Neural progenitor cell (in vitro differentiated cells): ENCODE measurements at regions not wholly inside any gene's neighbourhood (a gene's known extent, or its start where the extent isn't known, plus 50 kb on each side); places are given as distances from the start of the nearest gene placed in this dataset.
"Not testable (repeated sequence)": the region's sequence is repeated elsewhere in the genome, so short reads cannot be mapped to it uniquely, and the experiment has no call there.

Experiments
- DNase-seq: peaks from one replicate; pipeline ENCODE4 v3.0.0-alpha.2; 2016; ENCODE audit warnings: low spot score
- H2AFZ ChIP-seq: fragments of 200-600 bp; sonication (generic); replicated peaks from 2 replicates; pipeline ENCODE4 v1.6.1; 2016; ENCODE audit warnings: antibody characterized with exemption
- H3F3A ChIP-seq: fragments of 200-600 bp; sonication (generic); 2 replicates; pipeline ENCODE4 v1.6.1; 2016; ENCODE audit warnings: antibody characterized with exemption, low read depth
- H3K27ac ChIP-seq: fragments of 200-600 bp; sonication (generic); 2 replicates; pipeline ENCODE4 v1.5.1; 2016; ENCODE audit warnings: mild to moderate bottlenecking
- H3K27me3 ChIP-seq: fragments of 200-600 bp; sonication (generic); 2 replicates; pipeline ENCODE4 v1.6.1; 2016; ENCODE audit warnings: mild to moderate bottlenecking, moderate library complexity
- H3K36me3 ChIP-seq: fragments of 200-600 bp; sonication (generic); 2 replicates; pipeline ENCODE4 v1.5.1; 2016
- H3K4me1 ChIP-seq: fragments of 200-600 bp; sonication (generic); 2 replicates; pipeline ENCODE4 v1.6.1; 2016; ENCODE audit warnings: mixed run types
- H3K4me2 ChIP-seq: fragments of 200-600 bp; sonication (generic); 2 replicates; pipeline ENCODE4 v1.6.1; 2016
- H3K4me3 ChIP-seq: fragments of 200-600 bp; sonication (generic); 2 replicates; pipeline ENCODE4 v1.5.1; 2016
- H3K79me2 ChIP-seq: fragments of 200-600 bp; sonication (generic); 2 replicates; pipeline ENCODE4 v1.6.1; 2016; ENCODE audit warnings: low read depth
- H3K9ac ChIP-seq: fragments of 200-600 bp; sonication (generic); 2 replicates; pipeline ENCODE4 v1.6.1; 2016
- H3K9me3 ChIP-seq: fragments of 200-600 bp; sonication (generic); 2 replicates; pipeline ENCODE4 v1.5.1; 2016; ENCODE audit warnings: low read depth
- H4K20me1 ChIP-seq: fragments of 200-600 bp; sonication (generic); 2 replicates; pipeline ENCODE4 v1.6.1; 2016; ENCODE audit warnings: low read depth
- H3K27ac Mint-ChIP-seq: 3 replicates; pipeline ENCODE4 v1.8.0; 2021; ENCODE audit warnings: mixed read lengths
- H3K27me3 Mint-ChIP-seq: 2 replicates; pipeline ENCODE4 v1.8.0; 2022; ENCODE audit warnings: low read depth, mild to moderate bottlenecking, inconsistent platforms, moderate library complexity, mixed read lengths; ENCODE audit not compliant: insufficient read depth
- H3K36me3 Mint-ChIP-seq: 3 replicates; pipeline ENCODE4 v1.8.0; 2021; ENCODE audit warnings: mixed read lengths
- H3K4me1 Mint-ChIP-seq: 3 replicates; pipeline ENCODE4 v1.8.0; 2021; ENCODE audit warnings: mixed read lengths
- H3K4me3 Mint-ChIP-seq: 3 replicates; pipeline ENCODE4 v1.8.0; 2021; ENCODE audit warnings: mild to moderate bottlenecking, moderate library complexity, mixed read lengths
- H3K9me3 Mint-ChIP-seq: 3 replicates; pipeline ENCODE4 v1.8.0; 2020; ENCODE audit warnings: mixed read lengths
- EZH2 ChIP-seq: fragments of 200-600 bp; sonication (generic); IDR thresholded peaks from 2 replicates; pipeline ENCODE4 v1.6.1; 2017; ENCODE audit warnings: antibody characterized with exemption, mild to moderate bottlenecking, moderate library complexity
- EZH2phosphoT487 ChIP-seq: fragments of 200-600 bp; sonication (generic); IDR thresholded peaks from 2 replicates; pipeline ENCODE4 v1.6.1; 2017; ENCODE audit warnings: antibody characterized with exemption
- TF ChIP-seq, protein P1 (sequence below): fragments of 200-600 bp; sonication (generic); IDR thresholded peaks from 2 replicates; pipeline ENCODE4 v1.5.1; 2017; ENCODE audit warnings: antibody characterized with exemption, mild to moderate bottlenecking

- Histone ChIP-seq H2AFZ (peak overlapping the region; percentile 73), H3K79me2 (no peaks in the 10 kb centered on the region), H3K27me3 (no peaks in the 10 kb centered on the region), H3F3A (no peaks in the 10 kb centered on the region), H4K20me1 (no peaks in the 10 kb centered on the region), H3K4me1 (no peaks in the 10 kb centered on the region), H3K27ac (no peak overlapping the region), H3K4me2 (no peak overlapping the region), H3K36me3 (no peaks in the 10 kb centered on the region), H3K9ac (no peak overlapping the region), H3K9me3 (no peaks in the 10 kb centered on the region), H3K4me3 (no peak overlapping the region)
- Mint-ChIP-seq H3K4me3 (no peak overlapping the region), H3K27me3 (no peaks in the 10 kb centered on the region), H3K9me3 (no peaks in the 10 kb centered on the region), H3K27ac (no peak overlapping the region), H3K36me3 (peaks cover 1% of the 10 kb centered on the region), H3K4me1 (no peaks in the 10 kb centered on the region)
- peak; percentile 45 for DNase-seq
- TF ChIP-seq EZH2phosphoT487 = no peak
- TF ChIP-seq EZH2 = no peak
- TF ChIP-seq, protein P1, sequence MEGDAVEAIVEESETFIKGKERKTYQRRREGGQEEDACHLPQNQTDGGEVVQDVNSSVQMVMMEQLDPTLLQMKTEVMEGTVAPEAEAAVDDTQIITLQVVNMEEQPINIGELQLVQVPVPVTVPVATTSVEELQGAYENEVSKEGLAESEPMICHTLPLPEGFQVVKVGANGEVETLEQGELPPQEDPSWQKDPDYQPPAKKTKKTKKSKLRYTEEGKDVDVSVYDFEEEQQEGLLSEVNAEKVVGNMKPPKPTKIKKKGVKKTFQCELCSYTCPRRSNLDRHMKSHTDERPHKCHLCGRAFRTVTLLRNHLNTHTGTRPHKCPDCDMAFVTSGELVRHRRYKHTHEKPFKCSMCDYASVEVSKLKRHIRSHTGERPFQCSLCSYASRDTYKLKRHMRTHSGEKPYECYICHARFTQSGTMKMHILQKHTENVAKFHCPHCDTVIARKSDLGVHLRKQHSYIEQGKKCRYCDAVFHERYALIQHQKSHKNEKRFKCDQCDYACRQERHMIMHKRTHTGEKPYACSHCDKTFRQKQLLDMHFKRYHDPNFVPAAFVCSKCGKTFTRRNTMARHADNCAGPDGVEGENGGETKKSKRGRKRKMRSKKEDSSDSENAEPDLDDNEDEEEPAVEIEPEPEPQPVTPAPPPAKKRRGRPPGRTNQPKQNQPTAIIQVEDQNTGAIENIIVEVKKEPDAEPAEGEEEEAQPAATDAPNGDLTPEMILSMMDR = peak; percentile 3
Measured at GRCh38 chr13:108060111-108060510, 155.2 kb downstream of the LIG4 start.

GRCh38 chr13:108056278-108056677 lies 159.1 kb downstream of the LIG4 start:
- Histone ChIP-seq H3F3A (no peaks in the 10 kb centered on the region), H3K4me2 (no peak overlapping the region), H3K4me3 (no peak overlapping the region), H4K20me1 (no peaks in the 10 kb centered on the region), H3K9me3 (no peaks in the 10 kb centered on the region), H3K4me1 (no peaks in the 10 kb centered on the region), H3K27ac (no peak overlapping the region), H3K79me2 (no peaks in the 10 kb centered on the region), H3K36me3 (no peaks in the 10 kb centered on the region), H3K9ac (no peak overlapping the region), H2AFZ (no peak overlapping the region), H3K27me3 (no peaks in the 10 kb centered on the region)
- DNase-seq = no peak
- TF ChIP-seq, protein P1 = no peak
- TF ChIP-seq EZH2 (no peak), EZH2phosphoT487 (no peak)
- H3K27ac Mint-ChIP-seq = no peak overlapping the region
- no peaks in the 10 kb centered on the region for H3K4me1 Mint-ChIP-seq
- H3K9me3 Mint-ChIP-seq = no peaks in the 10 kb centered on the region
- H3K4me3 Mint-ChIP-seq = no peak overlapping the region
- no peaks in the 10 kb centered on the region for H3K36me3 Mint-ChIP-seq
- no peaks in the 10 kb centered on the region for H3K27me3 Mint-ChIP-seq

DNA sequence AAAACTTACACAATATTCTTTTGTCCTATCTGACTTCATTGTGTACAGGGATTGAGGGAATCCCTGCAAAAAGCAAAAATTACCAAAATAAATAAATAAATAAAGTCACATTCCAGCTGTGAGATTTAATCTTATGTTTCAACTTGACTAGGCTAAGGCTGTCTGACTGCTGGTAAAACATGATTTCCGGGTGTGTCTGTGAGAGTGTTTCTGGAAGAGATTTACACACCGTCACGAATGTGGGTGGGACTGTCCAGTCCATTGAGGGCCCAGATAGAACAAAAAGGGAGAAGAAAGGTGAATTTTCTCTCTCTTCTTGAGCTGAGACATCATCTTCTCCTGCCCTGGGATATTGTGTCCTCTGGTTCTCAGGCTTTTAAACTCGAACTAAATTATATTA lies 166.1 kb downstream of the LIG4 start:
- Mint-ChIP-seq H3K36me3 (no peaks in the 10 kb centered on the region), H3K27me3 (no peaks in the 10 kb centered on the region), H3K27ac (no peak overlapping the region), H3K4me1 (peaks cover 3% of the 10 kb centered on the region), H3K4me3 (no peak overlapping the region), H3K9me3 (no peaks in the 10 kb centered on the region)
- TF ChIP-seq EZH2phosphoT487 (no peak), EZH2 (no peak)
- TF ChIP-seq, protein P1 = no peak
- H3K4me3 ChIP-seq = no peak overlapping the region
- H3K4me1 ChIP-seq = no peaks in the 10 kb centered on the region
- H4K20me1 ChIP-seq = no peaks in the 10 kb centered on the region
- no peaks in the 10 kb centered on the region for H3K27me3 ChIP-seq
- no peaks in the 10 kb centered on the region for H3K79me2 ChIP-seq
- no peaks in the 10 kb centered on the region for H3K36me3 ChIP-seq
- no peak for DNase-seq
- H3K4me2 ChIP-seq = no peak overlapping the region
- H3F3A ChIP-seq = no peaks in the 10 kb centered on the region
- no peak overlapping the region for H3K9ac ChIP-seq
- no peak overlapping the region for H2AFZ ChIP-seq
- H3K27ac ChIP-seq = no peak overlapping the region
- H3K9me3 ChIP-seq = no peaks in the 10 kb centered on the region

DNA sequence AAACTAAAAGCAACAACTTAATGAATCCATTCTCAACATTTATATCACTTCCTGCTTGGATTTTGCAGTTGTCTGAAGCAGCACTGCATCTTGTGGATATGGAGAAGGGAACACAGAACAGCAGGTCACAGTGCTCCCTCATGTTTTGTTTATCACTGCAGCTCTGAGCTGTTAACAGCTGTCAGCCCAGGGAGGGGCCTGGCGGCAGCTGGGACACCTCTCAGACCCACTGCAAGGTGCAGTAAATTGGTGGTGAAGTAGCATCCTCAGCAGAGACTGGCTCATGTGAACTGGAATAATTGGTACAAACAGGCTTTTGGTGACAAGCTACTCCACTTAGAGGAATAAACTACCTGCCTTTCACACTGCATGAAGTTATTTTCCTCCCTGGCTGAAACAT lies 170.4 kb downstream of the LIG4 start:
- peak; percentile 11 for DNase-seq
- H3K4me1 ChIP-seq = no peaks in the 10 kb centered on the region
- H3K4me3 Mint-ChIP-seq = no peak overlapping the region
- no peak for TF ChIP-seq EZH2
- no peak for TF ChIP-seq EZH2phosphoT487
- TF ChIP-seq, protein P1 = no peak
- H3K27me3 ChIP-seq = no peaks in the 10 kb centered on the region
- H3K4me3 ChIP-seq = no peak overlapping the region
- no peaks in the 10 kb centered on the region for H3K27me3 Mint-ChIP-seq
- no peak overlapping the region for H3K9ac ChIP-seq
- H3K27ac Mint-ChIP-seq = no peak overlapping the region
- no peak overlapping the region for H3K4me2 ChIP-seq
- H3K36me3 Mint-ChIP-seq = no peaks in the 10 kb centered on the region
- no peaks in the 10 kb centered on the region for H3F3A ChIP-seq
- H3K79me2 ChIP-seq = no peaks in the 10 kb centered on the region
- H3K4me1 Mint-ChIP-seq = peaks cover 3% of the 10 kb centered on the region
- no peaks in the 10 kb centered on the region for H3K9me3 Mint-ChIP-seq
- no peaks in the 10 kb centered on the region for H3K9me3 ChIP-seq
- H3K36me3 ChIP-seq = no peaks in the 10 kb centered on the region
- no peak overlapping the region for H3K27ac ChIP-seq
- no peak overlapping the region for H2AFZ ChIP-seq
- no peaks in the 10 kb centered on the region for H4K20me1 ChIP-seq

GRCh38 chr13:108042866-108043265 lies 172.5 kb downstream of the LIG4 start:
- not testable (repeated sequence) for H3K4me1 Mint-ChIP-seq, H3K4me2 ChIP-seq, H3K27me3 Mint-ChIP-seq, H2AFZ ChIP-seq, H3F3A ChIP-seq, H3K27me3 ChIP-seq, H3K9ac ChIP-seq, H4K20me1 ChIP-seq, DNase-seq, H3K79me2 ChIP-seq, H3K4me1 ChIP-seq, H3K36me3 Mint-ChIP-seq, H3K4me3 ChIP-seq, H3K36me3 ChIP-seq, H3K9me3 ChIP-seq, H3K4me3 Mint-ChIP-seq, H3K9me3 Mint-ChIP-seq, H3K27ac ChIP-seq, H3K27ac Mint-ChIP-seq
